AG09319 (cell line): ENCODE measurements at regions not wholly inside any gene's neighbourhood (a gene's known extent, or its start where the extent isn't known, plus 50 kb on each side); places are given as distances from the start of the nearest gene placed in this dataset.
"Not testable (repeated sequence)": the region's sequence is repeated elsewhere in the genome, so short reads cannot be mapped to it uniquely, and the experiment has no call there.

Experiments
- DNase-seq: peaks from one replicate; pipeline ENCODE4 v3.0.0-alpha.2; 2010; ENCODE audit warnings: low read depth; ENCODE audit errors: extremely low read depth
- TF ChIP-seq, protein P1 (sequence below): IDR thresholded peaks from 2 replicates; pipeline ENCODE4 v1.5.1; 2011; ENCODE audit warnings: low read depth, mild to moderate bottlenecking, inconsistent platforms, low read length, moderate library complexity

DNA sequence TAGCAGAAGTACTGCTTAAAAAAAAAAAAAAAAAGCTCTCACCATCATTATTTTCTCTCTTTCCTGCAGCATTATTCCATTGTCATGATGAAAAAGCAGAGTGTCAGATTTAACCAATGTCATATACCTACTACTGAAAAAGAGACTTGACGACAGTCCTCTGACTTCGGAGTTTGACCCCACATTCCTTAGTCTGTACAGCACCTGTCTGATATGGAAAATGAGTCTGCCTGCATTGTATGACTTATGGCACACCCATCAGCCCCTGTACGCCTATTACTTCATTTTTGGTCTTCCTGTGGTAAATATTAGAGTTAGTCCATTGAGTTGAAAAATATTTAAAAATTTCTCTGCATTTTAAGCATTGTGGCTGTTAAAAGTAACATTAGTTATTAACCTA, 54.5 kb upstream of the NOX4 start:
- TF ChIP-seq, protein P1, sequence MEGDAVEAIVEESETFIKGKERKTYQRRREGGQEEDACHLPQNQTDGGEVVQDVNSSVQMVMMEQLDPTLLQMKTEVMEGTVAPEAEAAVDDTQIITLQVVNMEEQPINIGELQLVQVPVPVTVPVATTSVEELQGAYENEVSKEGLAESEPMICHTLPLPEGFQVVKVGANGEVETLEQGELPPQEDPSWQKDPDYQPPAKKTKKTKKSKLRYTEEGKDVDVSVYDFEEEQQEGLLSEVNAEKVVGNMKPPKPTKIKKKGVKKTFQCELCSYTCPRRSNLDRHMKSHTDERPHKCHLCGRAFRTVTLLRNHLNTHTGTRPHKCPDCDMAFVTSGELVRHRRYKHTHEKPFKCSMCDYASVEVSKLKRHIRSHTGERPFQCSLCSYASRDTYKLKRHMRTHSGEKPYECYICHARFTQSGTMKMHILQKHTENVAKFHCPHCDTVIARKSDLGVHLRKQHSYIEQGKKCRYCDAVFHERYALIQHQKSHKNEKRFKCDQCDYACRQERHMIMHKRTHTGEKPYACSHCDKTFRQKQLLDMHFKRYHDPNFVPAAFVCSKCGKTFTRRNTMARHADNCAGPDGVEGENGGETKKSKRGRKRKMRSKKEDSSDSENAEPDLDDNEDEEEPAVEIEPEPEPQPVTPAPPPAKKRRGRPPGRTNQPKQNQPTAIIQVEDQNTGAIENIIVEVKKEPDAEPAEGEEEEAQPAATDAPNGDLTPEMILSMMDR = no peak
- DNase-seq = no peak

DNA sequence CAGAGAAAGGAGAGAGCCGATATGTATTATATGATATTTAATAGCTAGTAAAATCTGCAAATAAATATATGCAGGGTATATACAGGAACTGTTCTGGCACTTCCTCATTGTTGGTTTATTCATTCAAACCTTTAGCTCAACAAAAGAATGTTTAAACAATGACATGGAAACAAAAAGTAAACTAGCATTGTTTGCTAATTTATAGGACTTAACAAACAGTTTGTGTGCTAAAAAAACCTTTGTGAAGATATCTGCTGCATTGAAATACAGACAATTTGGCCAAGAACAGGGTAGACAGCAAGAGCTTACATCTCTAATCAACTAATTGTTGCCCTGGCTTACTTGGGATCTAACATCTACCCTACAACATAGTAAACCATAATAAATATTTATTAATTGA, 64.6 kb upstream of the NOX4 start:
- DNase-seq = not testable (repeated sequence)

DNA sequence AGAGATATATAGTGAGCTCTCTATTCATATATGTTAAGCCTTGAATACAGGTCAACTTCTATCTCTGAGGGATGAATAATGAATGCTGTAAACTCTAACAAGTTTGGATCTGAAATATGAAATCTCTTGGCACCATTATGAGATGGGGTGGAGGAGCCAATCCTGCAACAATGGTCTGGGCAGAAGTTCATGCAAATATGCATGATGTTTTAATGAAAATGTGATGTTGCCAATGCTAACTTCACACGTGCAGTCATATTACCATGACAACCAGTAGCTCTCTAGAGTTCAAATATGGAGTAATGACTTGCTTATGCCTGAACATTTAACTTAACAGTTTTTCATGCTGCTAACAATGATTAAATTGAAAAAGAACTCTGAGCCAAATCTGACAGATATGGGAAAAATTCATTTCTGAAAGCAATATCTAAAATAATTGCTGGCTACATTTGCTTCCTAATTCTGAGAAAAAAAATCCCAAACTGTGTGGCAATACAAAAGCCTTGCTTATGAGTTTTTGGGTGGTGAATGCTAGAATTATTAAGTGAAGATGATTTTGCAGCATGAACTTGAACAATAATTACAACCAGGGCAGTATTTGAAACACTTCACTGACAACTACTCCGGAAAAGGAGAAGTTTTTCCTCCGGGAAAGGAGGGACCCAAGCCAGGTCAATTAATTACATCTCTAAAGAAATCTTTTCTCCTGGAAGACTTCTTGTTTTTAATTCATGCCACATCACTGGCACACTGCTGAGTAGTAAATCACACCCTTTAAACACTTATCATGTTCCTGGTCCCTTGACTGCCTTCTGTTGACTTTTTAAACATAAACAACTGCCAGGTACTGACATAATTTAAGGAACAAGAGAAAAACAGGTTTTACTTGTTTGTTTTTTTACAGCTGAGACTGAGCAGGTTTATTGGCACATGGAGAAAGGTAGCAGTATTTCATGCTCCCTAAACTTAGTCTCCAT, 65.8 kb upstream of the NOX4 start:
- not testable (repeated sequence) for DNase-seq

DNA sequence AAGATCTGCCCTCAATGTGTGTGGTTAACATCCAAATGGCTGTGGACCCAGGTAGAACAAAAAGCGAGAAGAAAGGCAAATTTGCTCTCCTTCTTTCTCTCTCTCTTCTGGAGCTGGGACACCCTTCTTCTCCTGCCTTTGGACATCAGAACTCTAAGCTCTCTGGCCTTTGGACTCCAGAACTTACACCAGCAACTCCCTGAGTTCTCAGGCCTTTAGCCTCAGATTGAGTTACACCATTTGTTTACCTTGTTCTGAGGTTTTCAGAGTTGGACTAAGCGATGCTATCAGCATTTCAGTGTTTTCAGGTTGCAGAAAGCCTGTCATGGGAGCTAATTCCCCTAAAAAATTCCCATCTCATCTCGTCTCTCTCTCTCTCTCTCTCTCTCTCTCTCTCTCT, 69.4 kb upstream of the NOX4 start:
- not testable (repeated sequence) for DNase-seq

DNA sequence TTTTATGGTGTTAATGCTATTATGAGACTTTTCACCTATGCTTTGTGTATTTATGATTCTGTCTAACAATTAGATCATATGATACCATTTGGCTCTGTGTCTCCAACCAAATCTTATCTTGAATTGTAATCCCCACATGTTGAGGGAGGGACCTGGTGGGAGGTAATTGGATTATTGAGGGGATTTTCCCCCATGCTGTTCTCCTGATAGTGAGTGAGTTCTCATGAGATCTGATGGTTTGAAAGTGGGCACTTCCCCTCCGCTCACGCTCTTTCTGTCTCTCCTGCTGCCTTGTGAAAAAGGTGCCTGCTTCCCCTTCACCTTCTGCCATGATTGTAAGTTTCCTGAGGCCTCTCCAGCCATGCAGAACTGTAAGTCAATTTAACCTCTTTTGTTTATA, 71.6 kb upstream of the NOX4 start:
- not testable (repeated sequence) for DNase-seq

DNA sequence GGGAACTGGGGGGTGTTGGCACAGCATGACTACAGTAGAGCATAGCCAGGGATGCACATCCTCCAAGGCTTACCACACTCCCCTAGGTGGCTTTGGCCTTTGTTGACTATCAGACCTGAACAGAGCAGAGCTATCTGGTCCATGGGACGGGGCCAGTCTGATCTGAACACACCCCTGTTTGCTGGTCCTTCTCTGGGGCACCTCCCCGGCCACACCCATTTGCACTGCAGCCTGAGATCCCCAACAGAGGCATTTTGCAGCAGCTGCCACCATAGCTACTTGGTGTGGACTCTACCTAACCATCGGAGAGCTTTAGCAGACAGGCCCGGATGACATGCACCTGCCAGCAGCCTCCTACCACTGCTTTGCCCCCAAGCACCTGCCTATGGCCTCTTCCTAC, 75.8 kb upstream of the NOX4 start:
- DNase-seq = no peak
- TF ChIP-seq, protein P1 = no peak

DNA sequence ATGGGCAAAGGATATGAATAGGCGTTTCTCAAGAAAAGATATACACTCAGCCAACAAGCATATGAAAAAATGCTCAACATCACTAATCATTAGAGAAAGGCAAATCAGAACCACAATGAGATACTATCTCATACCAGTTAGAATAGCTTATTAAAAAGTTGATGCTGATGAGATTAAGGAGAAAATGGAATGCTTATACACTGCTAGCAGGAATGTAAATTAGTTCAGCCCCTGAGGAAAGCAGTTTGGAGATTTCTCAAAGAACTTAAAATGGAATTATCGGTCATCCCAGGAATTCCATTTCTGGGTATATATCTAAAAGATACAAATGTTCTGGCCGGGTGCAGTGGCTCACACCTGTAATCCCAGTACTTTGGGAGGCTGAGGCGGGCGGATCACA, 78.2 kb upstream of the NOX4 start:
- not testable (repeated sequence) for DNase-seq

DNA sequence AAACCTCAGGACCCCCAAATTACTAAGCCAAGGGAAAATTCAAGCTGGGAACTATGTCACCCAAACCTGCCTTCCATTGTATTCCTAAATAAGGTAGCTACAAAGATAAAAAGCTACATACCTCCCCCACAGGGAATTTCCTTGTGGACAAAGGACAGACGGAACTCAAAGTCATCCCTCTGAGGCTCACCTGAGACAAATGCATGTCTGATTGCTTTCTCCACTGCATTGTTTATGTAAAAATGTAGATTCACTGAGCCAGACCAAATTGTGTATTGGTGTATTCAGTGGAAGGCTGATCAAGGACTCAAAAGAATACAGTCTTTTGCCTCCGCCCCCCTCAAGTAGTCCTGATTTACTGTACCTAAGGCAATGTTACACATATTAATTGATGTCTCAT, 80.5 kb upstream of the NOX4 start:
- DNase-seq = not testable (repeated sequence)

DNA sequence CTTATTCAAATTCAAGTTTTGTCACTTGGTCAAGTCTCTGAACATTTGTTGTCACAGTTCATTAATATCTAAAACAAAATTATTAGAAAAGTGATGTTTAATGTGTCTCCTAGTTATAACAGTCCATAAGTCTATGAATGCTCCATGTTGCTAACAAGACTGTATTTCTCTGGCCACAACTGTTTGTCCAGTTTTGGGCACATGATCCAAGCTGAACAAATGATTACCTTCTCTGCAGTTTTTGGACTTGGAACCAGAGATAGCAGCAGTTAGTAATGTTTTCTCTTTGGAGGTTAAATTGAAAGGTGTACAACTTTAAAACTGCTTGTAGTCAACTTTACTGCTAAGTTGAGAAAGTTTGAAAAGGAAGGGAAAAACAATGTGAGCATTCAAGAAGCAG, 84.7 kb upstream of the NOX4 start:
- DNase-seq = not testable (repeated sequence)

DNA sequence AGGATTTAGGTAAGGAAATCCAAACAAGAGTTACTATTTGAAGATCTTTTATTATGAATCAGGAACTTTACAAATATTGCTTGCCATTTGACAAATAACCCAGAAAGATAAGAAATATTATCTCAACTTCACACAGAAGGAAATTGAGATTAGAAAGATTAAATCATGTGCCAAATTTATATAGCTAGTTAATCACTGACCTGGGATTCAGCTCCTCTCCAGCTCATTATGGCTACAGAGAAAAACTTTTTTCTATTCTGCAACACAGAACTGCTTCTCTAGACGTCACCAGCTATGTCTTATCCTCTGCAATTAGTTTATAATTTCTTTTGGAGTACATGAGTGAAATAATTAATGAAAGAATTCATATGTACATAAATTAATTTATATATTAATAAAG, 86.3 kb upstream of the NOX4 start:
- DNase-seq = not testable (repeated sequence)

DNA sequence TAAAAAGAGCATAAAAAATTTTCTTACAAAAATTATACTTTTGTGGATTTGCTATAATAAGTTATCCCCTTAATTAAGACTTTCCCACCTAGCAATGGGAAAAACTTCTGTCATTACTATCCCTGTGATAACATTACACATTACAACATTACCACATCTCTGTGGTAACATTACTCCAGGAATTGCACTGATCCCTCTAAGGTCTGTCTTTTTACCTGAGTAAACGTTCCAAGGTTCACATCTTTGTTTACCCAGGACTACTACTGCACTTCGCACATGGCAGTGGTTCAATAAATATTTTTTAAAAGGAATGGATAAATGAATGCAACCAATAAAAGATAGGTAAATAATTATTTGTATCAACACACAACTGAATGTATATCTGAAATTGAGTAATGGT, 92.4 kb upstream of the NOX4 start:
- DNase-seq = no peak
- TF ChIP-seq, protein P1 = no peak

DNA sequence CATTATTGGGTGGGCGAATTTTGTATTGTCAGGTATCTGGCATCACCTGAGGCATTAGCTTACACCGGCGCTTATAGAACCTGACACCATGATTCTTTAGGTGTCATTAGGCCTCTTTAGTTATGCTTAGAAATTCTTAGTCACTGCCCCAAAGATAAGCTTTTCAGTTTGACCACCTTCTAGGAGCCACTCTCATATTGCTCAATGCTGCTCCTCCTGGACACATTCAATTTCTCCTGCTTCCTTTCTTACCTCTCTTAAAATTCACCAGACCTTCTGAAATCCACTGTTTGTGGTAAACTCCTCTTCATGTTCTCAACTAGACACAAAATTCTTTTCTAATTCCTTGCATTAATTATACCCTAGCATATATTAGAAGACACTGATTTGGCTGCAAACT, 93.9 kb upstream of the NOX4 start:
- DNase-seq = not testable (repeated sequence)

DNA sequence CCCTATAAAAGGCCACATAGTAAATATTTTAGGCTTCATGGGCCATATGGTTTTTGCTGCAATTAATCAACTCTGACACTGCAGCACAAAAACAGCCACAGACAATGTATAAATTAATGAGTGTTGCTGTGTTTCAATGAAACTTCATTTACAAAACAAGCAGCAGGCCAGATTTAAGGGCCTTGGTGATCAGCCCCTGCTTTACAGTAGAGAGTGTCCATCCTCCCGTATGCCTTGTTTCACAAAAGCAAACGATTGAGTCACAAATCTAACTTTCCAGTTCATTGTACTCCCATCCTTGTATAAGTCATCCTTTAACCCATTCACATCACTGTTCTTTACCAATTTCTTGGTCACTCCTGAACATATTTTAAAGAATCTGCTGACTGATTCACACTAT, 94.3 kb upstream of the NOX4 start:
- not testable (repeated sequence) for DNase-seq

DNA sequence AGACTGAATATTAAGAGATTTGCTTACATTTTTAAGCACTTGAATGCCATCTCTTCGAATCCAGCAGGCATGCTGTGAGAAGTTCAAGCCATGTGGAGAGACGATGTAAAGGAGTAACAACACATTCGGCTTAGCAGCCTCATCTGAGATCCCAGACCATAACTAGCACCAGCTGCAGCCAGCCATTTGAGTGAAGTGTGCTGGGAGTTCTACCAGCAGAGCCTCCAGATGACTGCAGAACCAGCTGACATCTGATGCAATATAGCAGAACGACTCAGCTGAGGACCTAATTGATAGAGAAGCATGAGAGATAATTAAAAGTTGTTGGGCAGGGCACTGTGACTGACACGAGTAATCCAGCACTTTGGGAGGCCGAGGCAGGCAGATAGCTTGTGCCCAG, 98.2 kb upstream of the NOX4 start:
- DNase-seq = not testable (repeated sequence)

DNA sequence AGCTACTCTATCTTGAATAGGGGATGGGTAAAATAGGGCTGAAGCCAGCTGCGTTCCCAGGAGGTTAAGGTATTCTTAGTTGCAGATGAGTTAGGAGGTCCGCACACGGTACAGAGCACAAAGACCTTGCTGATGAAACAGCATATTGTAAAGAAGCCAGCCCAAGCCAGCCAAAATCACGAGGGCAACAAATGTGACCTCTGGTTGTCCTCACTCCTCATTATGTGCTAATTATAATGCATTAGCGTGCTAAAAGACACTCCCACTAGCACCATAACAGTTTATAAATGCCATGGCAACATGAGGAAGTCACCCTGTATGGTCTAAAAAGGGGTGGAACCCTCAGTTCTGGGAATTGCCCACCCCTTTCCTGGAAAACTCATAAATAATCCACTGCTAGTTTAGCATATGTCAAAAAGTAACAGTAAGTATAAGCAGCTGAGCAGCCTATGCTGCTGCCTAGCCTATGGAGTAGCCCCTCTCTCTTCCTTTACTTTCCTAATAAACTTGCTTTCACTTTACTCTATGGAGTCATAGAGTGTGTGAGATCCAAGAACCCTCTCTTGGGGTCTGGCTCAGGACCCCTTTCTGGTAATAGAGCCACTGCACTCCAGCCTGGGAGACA, 98.9 kb upstream of the NOX4 start:
- DNase-seq = not testable (repeated sequence)

DNA sequence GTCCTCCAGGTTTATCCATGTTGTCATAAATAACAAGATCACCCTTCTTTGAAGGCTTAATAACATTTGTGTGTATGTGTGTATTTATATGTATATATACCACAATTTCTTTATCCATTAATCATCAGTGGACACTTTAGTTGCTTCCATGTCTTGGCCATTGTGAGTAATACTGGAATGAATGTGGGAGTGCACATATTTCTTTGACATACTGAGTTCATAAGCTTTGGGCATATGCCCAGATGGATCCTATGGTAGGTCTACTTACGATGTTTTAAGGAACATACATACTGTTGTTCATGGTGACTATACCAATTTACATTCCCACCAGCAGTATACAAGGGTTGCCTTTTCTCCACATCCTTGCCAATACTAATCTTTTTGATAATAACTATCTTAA, 108.8 kb upstream of the TRIM77 start:
- DNase-seq = not testable (repeated sequence)
